ENCODE measurements at regions not wholly inside any gene's neighbourhood (a gene's known extent, or its start where the extent isn't known, plus 50 kb on each side); places are given as distances from the start of the nearest gene placed in this dataset.

GRCh38 chr6:137750297-137750696, 116.8 kb upstream of the TNFAIP3 start:
- no peak for TF ChIP-seq EZH2 (IDR thresholded peaks at IDR 0.05; ENCODE audit: borderline replicate concordance, insufficient read depth, low read depth, low read length, poor library complexity, severe bottlenecking)
- no peak for TF ChIP-seq CTCF (IDR thresholded peaks at IDR 0.05)
